HepG2 (cell line): ENCODE measurements at regions not wholly inside any gene's neighbourhood (a gene's known extent, or its start where the extent isn't known, plus 50 kb on each side); places are given as distances from the start of the nearest gene placed in this dataset.

ENCODE experiments used
- ATAC-seq: fragments of 200-7000 bp; cut with Tn5 transposase; 3 replicates; pipeline ENCODE4 v1.9.1; 2020; ENCODE audit warnings: mild to moderate bottlenecking, moderate library complexity
- BruUV-seq: library from RNA; stranded (reverse); fragments of 400-500 nt; replicated peaks from 2 replicates; lab custom pipeline; 2021; lab: Mats Ljungman, UMichigan
- CTCF ChIA-PET: fragments of 300-600 bp; formaldehyde crosslinking; extraction: SDS; loops from one replicate; lab custom pipeline; 2021; ENCODE audit warnings: low total read pairs, inconsistent platforms, low intra/inter-chr PET ratio; lab: Yijun Ruan, JAX
- POLR2A ChIA-PET: fragments of 350-600 bp; sonication (Branson Sonifier 250); formaldehyde crosslinking; loops from one replicate; lab custom pipeline; 2020; ENCODE audit warnings: antibody characterized with exemption, inconsistent platforms; lab: Yijun Ruan, JAX
- DNase-seq: peaks from one replicate; pipeline ENCODE4 v3.0.0-alpha.2; 2015; ENCODE audit warnings: low spot score
- FAIRE-seq: peaks from 3 replicates; lab custom pipeline; 2011; peaks lifted over from hg19 to GRCh38; lab: Jason Lieb, UNC
- H2AFZ ChIP-seq: one replicate; pipeline ENCODE4 v1.6.1; 2011; ENCODE audit warnings: low read length, inconsistent platforms
- H3K27ac ChIP-seq: fragments of 300-600 bp; 3 replicates; pipeline ENCODE4 v1.8.0; 2011; ENCODE audit warnings: mixed run types, mild to moderate bottlenecking, mixed read lengths, low read length, inconsistent platforms; ENCODE audit not compliant: insufficient read depth; ENCODE audit errors: extremely low read length
- H3K27me3 ChIP-seq, 2 experiments: fragments of 200-600 bp in 1 of 2; 2 replicates in 1 of 2; 3 replicates in 1 of 2; pipeline versions ENCODE4 v1.6.0 to v1.8.0; 2011; ENCODE audit warnings: low read length in 2 of 2, mild to moderate bottlenecking in 2 of 2, moderate library complexity in 2 of 2, inconsistent platforms in 1 of 2; ENCODE audit not compliant: insufficient read depth in 2 of 2, control insufficient read depth in 1 of 2
- H3K36me3 ChIP-seq, 2 experiments: fragments of 200-600 bp in 1 of 2; replicated peaks in 1 of 2; 2 replicates in 1 of 2; 3 replicates in 1 of 2; pipeline versions ENCODE4 v1.5.1 to v1.8.0; 2011; ENCODE audit warnings: low read length in 2 of 2, inconsistent platforms in 1 of 2; ENCODE audit not compliant: insufficient read depth in 2 of 2, control insufficient read depth in 1 of 2
- H3K4me1 ChIP-seq: 2 replicates; pipeline ENCODE4 v1.5.1; 2012; ENCODE audit warnings: low read length, inconsistent platforms; ENCODE audit not compliant: insufficient read depth
- H3K4me2 ChIP-seq: 2 replicates; pipeline ENCODE4 v1.6.0; 2011; ENCODE audit warnings: low read depth, low read length, inconsistent platforms
- H3K4me3 ChIP-seq, 3 experiments: fragments of 200-600 bp in 1 of 3; sonication (generic), shearing (Covaris generic) in 1 of 3; replicated peaks in 1 of 3; 2 replicates each; pipeline ENCODE4 v1.5.1; 2011 to 2016; ENCODE audit warnings: low read length in 3 of 3, inconsistent platforms in 2 of 3, low read depth in 2 of 3, mild to moderate bottlenecking in 2 of 3, control low read depth in 1 of 3, mixed read lengths in 1 of 3; ENCODE audit not compliant: insufficient read depth in 1 of 3
- H3K79me2 ChIP-seq: one replicate; pipeline ENCODE4 v1.6.1; 2011; ENCODE audit warnings: low read length, inconsistent platforms; ENCODE audit not compliant: insufficient read depth
- H3K9ac ChIP-seq: 2 replicates; pipeline ENCODE4 v1.6.0; 2011; ENCODE audit warnings: mild to moderate bottlenecking, low read depth, low read length, inconsistent platforms; ENCODE audit not compliant: insufficient read depth
- H3K9me3 ChIP-seq: 2 replicates; pipeline ENCODE4 v1.5.1; 2012; ENCODE audit warnings: mild to moderate bottlenecking, low read length
- H4K20me1 ChIP-seq: 2 replicates; pipeline ENCODE4 v1.6.0; 2011; ENCODE audit warnings: inconsistent platforms, mild to moderate bottlenecking, low read length, moderate library complexity; ENCODE audit not compliant: insufficient read depth
- ATF7 ChIP-seq, 2 experiments: fragments of 450-650 bp in 1 of 2; sonication (generic) in 1 of 2; formaldehyde crosslinking in 1 of 2; IDR thresholded peaks; 2 replicates each; pipeline versions ENCODE4 v1.4.0 to v1.6.1; 2016 to 2020; ENCODE audit warnings: antibody characterized with exemption in 1 of 2, mild to moderate bottlenecking in 1 of 2, missing genetic modification reagents in 1 of 2
- ETV5 ChIP-seq: IDR thresholded peaks from 2 replicates; pipeline ENCODE4 v1.6.1; 2018; ENCODE audit warnings: missing biosample characterization, missing genetic modification reagents, inconsistent platforms, borderline replicate concordance
- FOXC1 ChIP-seq: sonication (generic); formaldehyde crosslinking; IDR thresholded peaks from 2 replicates; pipeline ENCODE4 v1.8.0; 2022; ENCODE audit warnings: mild to moderate bottlenecking, missing genetic modification reagents, borderline replicate concordance
- LCORL ChIP-seq, 2 experiments: fragments of 450-650 bp in 1 of 2; sonication (generic) in 1 of 2; formaldehyde crosslinking in 1 of 2; IDR thresholded peaks; 2 replicates each; pipeline versions ENCODE4 v1.5.0 to v1.6.1; 2017 to 2020; ENCODE audit warnings: antibody characterized with exemption in 1 of 2, missing genetic modification reagents in 1 of 2
- MTF2 ChIP-seq: sonication (generic); formaldehyde crosslinking; IDR thresholded peaks from 2 replicates; pipeline ENCODE4 v1.5.0; 2020; ENCODE audit warnings: missing genetic modification reagents, borderline replicate concordance
- PREB ChIP-seq: sonication (generic); formaldehyde crosslinking; IDR thresholded peaks from 2 replicates; pipeline ENCODE4 v1.4.0; 2020; ENCODE audit warnings: missing genetic modification reagents
- SATB2 ChIP-seq: sonication (generic); formaldehyde crosslinking; IDR thresholded peaks from 2 replicates; pipeline ENCODE4 v1.5.0; 2020; ENCODE audit warnings: missing genetic modification reagents
- SMARCE1 ChIP-seq: fragments of 450-650 bp; IDR thresholded peaks from 2 replicates; pipeline ENCODE4 v1.6.1; 2017; ENCODE audit warnings: borderline replicate concordance
- SYNCRIP ChIP-seq: fragments of 200-400 bp; formaldehyde crosslinking; IDR thresholded peaks from 2 replicates; pipeline ENCODE4 v1.6.1; 2018; ENCODE audit warnings: mild to moderate bottlenecking, low read depth, low read length; ENCODE audit not compliant: insufficient read depth
- TBX2 ChIP-seq: sonication (generic); formaldehyde crosslinking; IDR thresholded peaks from 2 replicates; pipeline ENCODE4 v1.5.0; 2020; ENCODE audit warnings: missing genetic modification reagents, mild to moderate bottlenecking, borderline replicate concordance
- TEAD3 ChIP-seq: optimal IDR thresholded peaks from 2 replicates; pipeline ENCODE3; 2016; ENCODE audit warnings: borderline replicate concordance
- ZBTB38 ChIP-seq: sonication (generic); formaldehyde crosslinking; IDR thresholded peaks from 2 replicates; pipeline ENCODE4 v1.5.1; 2020; ENCODE audit warnings: mild to moderate bottlenecking, missing genetic modification reagents
- ZEB1 ChIP-seq: IDR thresholded peaks from 2 replicates; pipeline ENCODE4 v1.6.1; 2012; ENCODE audit warnings: mild to moderate bottlenecking, low read depth, inconsistent platforms; ENCODE audit not compliant: insufficient replicate concordance
- ZNF317 ChIP-seq: sonication (generic); formaldehyde crosslinking; IDR thresholded peaks from 2 replicates; pipeline ENCODE4 v1.5.0; 2020; ENCODE audit warnings: mild to moderate bottlenecking, missing genetic modification reagents
- ZNF569 ChIP-seq: sonication (generic); formaldehyde crosslinking; IDR thresholded peaks from 2 replicates; pipeline ENCODE4 v1.5.0; 2020; ENCODE audit warnings: mild to moderate bottlenecking, missing genetic modification reagents, moderate library complexity, borderline replicate concordance
- ZNF598 ChIP-seq: sonication (generic); formaldehyde crosslinking; IDR thresholded peaks from 2 replicates; pipeline ENCODE4 v1.5.1; 2020; ENCODE audit warnings: mild to moderate bottlenecking, missing genetic modification reagents, borderline replicate concordance
- ZNF652 ChIP-seq: IDR thresholded peaks from 2 replicates; pipeline ENCODE4 v1.6.1; 2016; ENCODE audit warnings: low read depth, borderline replicate concordance
- ZNF704 ChIP-seq: sonication (generic); formaldehyde crosslinking; IDR thresholded peaks from 2 replicates; pipeline ENCODE4 v1.8.1; 2023; ENCODE audit warnings: mild to moderate bottlenecking, inconsistent platforms, moderate library complexity, missing genetic modification reagents, borderline replicate concordance
- ZNF768 ChIP-seq: sonication (generic); formaldehyde crosslinking; IDR thresholded peaks from 2 replicates; pipeline ENCODE4 v1.4.0; 2020; ENCODE audit warnings: missing genetic modification reagents
- ZNF883 ChIP-seq: sonication (generic); formaldehyde crosslinking; IDR thresholded peaks from 2 replicates; pipeline ENCODE4 v1.5.1; 2020; ENCODE audit warnings: mild to moderate bottlenecking, missing genetic modification reagents; ENCODE audit errors: not compliant biosample characterization
- WGBS: methylation state at CpG from one replicate; pipeline ENCODE4 v1.1.6; 2017; ENCODE audit warnings: low lambda C conversion rate; 5-methylcytosine and 5-hydroxymethylcytosine counted together
- in situ Hi-C: cut with HindIII; loops from 2 replicates; pipeline ENCODE4 v1.10.0; 2017; ENCODE audit warnings: low pct_unique_long_range_greater_than_20kb; ENCODE audit not compliant: extremely low pct_ligation_motif_present
- intact Hi-C: fragments of 100-400 bp; cut with micrococcal nuclease; formaldehyde crosslinking; loops from one replicate; pipeline ENCODE4 v1.10.0; 2022; ENCODE audit not compliant: unreplicated experiment

GRCh38 chr7:118762451-118762850, 537.9 kb downstream of the ANKRD7 start:
- DNase-seq (no peak), FAIRE-seq (no peak), ATAC-seq (no peak)
- Histone ChIP-seq H4K20me1 (no peaks in the 10 kb centered on the region), H2AFZ (no peak overlapping the region), H3K4me3 (no peak overlapping the region), H3K27me3 (no peaks in the 10 kb centered on the region; a peak in 1 of 5 replicates), H3K27ac (no peak overlapping the region), H3K4me2 (no peak overlapping the region), H3K9me3 (no peaks in the 10 kb centered on the region), H3K4me1 (no peaks in the 10 kb centered on the region), H3K79me2 (no peaks in the 10 kb centered on the region), H3K9ac (no peak overlapping the region), H3K36me3 (no peaks in the 10 kb centered on the region)
- WGBS, result 0% methylated on average over 2 of the region's 2 CpGs
- ChIA-PET POLR2A (no interaction called here), CTCF (no interaction called here)
- intact Hi-C loops, result no loop called here
- in situ Hi-C loops, result no loop called here
- no peak for TF ChIP-seq TEAD3 (CRISPR knock-in tag)
- TF ChIP-seq ZEB1, result no peak
- TF ChIP-seq ETV5 (CRISPR knock-in tag), result no peak
- no peak for TF ChIP-seq ZNF704
- TF ChIP-seq ZNF598 (CRISPR knock-in tag), result no peak
- no peak for TF ChIP-seq LCORL (IDR thresholded peaks at IDR 0.05)
- no peak for TF ChIP-seq LCORL (CRISPR knock-in tag; IDR thresholded peaks at IDR 0.05)
- TF ChIP-seq TBX2 (CRISPR knock-in tag), result no peak
- TF ChIP-seq ATF7 (IDR thresholded peaks at IDR 0.05), result no peak
- no peak for TF ChIP-seq ATF7 (CRISPR knock-in tag; IDR thresholded peaks at IDR 0.05)
- TF ChIP-seq ZNF652 (CRISPR knock-in tag), result no peak
- no peak for TF ChIP-seq SATB2 (CRISPR knock-in tag)
- no peak for TF ChIP-seq SYNCRIP
- no peak for TF ChIP-seq ZNF317 (CRISPR knock-in tag)
- TF ChIP-seq PREB, result no peak
- no peak for TF ChIP-seq ZNF569 (CRISPR knock-in tag)
- TF ChIP-seq FOXC1 (CRISPR knock-in tag), result no peak
- no peak for TF ChIP-seq MTF2 (CRISPR knock-in tag)
- TF ChIP-seq ZNF768 (CRISPR knock-in tag), result no peak
- TF ChIP-seq ZNF883 (CRISPR knock-in tag), result no peak
- no peak for TF ChIP-seq SMARCE1
- no peak for TF ChIP-seq ZBTB38 (CRISPR knock-in tag)
- TF ChIP-seq, all 625 proteins: peak for 0
- no TSS peak for BruUV-seq
